ENCODE measurements at regions not wholly inside any gene's neighbourhood (a gene's known extent, or its start where the extent isn't known, plus 50 kb on each side); places are given as distances from the start of the nearest gene placed in this dataset.

DNA sequence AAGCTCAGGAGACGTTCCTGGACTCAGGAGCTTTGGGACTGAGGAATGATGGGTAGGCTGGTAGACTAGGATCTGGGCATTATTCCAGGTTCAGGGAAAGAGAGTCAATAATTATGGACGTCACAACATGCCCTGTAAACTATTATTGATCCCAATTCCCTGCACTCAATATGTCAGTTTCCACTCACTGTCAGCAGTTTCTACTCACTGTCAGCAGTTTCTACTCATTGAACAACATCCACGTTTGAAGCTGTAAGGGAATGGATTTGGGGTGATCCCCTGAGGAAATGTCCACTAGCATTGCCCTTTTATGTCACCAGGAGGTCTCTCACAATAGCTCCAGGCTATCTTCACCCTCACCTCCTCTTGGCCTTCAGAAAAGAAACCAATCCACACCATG is 1268.6 kb downstream of the TYW1 start:
- DNase-seq: no peak

DNA sequence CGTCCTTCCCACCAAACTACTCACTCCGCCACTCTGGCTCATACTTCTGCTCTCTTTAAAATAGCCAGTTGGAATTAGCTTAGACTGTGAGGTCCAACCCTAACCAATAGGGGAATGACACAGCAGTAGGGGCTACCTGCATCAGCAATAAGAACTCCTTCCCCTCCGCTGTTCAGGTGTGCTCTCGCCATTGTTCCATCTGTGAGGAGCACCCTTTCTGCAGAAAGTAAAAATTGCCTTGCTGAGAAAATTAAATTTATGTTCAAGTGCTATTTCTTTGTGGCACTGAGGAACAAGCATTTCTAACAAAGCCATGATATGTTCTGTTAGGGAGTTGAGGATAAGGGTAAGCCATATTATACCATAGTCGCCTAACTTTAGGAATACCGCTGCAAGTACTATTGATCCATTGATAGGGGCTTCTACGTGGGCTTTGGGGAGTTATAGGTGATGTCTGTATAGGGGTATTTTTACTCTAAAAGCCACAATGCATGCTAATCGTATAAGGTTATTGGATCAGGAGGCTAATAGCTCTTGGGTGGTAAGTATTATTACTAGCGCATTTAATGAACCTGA is 1269.5 kb downstream of the TYW1 start:
- DNase-seq: no peak

DNA sequence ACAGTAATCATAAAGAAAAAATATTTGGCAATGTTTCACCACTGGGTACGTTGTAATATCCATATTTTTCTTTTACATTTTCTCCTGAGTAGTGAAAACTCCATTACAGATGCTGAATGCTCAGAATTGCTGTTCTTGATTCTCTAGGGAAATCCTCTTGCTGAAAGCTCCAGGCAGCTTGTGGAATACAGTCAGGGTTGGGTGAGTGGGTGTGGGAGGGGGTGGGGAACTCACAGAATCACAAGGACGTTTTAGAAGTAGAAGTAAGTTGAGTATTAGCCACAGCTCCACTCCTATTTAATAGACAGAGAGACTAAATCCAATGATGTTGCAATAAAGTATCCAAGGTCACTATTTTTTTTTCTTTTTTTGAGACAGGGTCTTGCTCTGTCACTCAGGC is 1270.9 kb downstream of the TYW1 start:
- DNase-seq: no peak

DNA sequence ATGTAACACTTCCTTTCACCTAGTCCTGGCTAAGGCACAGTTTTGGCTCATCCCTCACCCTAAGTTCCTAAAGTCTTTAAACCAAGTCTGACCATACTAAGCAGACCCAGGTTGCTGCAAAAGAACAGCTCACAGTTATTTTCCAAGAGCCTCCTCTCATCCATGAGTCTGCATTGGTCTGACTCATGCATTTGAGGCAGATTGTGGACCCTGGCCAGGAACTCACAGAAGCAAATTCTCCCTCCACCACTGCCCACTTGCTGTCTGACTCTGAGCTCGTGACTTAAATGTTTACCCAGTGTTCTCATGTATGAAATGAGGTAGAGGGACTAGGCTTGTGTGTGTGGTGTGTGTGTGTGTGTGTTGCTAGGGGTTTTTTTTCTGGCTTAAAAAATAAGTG is 1272.8 kb downstream of the TYW1 start:
- DNase-seq: no peak

DNA sequence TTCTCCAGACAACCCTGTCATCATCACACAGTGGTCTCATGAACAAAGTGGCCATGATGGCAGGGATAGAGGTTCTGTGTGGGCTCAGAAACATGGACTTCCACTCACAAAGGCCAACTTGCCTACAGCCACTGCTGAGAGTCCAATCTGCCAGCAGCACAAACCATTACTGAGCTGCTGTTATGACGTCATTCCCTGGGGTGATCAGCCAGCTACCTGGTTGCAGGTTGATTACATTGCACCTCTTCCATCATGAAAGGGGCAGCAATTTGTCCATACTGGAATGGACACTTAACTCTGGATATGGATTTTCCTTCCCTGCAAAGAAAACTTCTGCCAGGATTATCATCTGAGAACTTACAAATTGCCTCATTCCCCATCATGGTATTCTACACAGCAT is 1275.9 kb downstream of the TYW1 start:
- DNase-seq: no peak

DNA sequence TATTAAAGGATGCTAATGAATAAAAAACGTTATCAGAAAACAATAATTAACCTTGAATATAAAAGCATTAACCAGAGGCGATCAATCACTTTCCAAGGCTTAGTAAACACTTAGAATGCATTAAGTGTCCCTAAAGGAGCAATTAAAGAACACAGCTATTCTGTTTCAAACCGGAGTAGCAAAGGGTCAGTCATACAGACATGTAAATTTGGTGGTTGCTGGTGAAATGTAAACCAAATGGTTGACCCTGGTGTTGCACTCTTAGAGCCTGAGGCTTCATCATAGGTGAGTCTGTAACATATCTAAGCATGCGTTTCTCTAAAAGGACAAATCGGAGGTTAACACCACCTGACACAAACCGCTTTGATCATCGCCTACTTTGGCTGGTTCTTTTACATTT is 1280.1 kb downstream of the TYW1 start:
- DNase-seq: peak; percentile 49

DNA sequence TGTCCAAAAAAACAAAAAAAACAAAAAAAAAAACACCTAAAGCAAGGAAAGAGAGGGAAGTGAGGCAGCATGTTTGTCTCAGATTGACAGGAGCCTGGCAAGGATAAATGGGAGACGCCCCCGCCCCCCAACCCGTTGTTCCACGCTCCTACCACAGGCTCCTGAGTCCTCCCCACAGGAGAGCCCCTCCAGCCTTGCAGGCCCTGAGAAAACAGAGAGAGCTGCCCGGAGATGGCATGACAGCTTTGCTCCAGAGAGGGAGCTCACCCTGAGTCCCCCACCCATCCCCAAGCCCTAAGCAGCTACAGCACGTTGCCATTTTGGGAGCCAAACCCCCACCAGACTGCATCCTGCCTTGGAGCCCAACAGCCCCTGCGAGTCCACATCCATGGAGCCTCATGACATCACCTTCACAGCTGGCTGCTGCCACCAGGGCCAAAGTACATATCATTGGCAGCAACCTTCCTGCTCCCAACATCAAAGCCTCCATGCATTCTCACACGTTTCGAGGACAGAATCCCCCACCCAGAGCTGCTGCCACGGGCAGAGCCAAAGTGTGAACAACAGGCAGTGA is 1283.3 kb downstream of the TYW1 start:
- DNase-seq: no peak

DNA sequence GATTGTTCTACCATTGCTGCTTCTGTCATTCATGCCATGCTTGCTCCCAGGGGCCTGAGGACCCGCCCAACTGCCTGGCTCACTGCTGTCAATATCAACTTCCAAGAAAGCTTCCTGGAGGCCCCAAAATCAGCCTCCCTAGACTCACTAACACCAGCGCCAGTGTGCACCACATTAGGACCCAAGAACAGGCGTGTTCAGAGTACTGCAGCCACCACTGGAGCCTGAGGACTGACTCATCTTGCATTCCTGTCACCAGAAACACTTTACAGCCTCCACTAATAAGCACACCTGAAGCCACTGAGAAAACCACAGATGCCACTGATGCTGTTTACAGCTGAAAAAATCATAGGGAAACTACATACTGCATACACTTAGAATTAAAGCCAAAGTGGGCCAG is 1284.3 kb downstream of the TYW1 start:
- no peak for DNase-seq

DNA sequence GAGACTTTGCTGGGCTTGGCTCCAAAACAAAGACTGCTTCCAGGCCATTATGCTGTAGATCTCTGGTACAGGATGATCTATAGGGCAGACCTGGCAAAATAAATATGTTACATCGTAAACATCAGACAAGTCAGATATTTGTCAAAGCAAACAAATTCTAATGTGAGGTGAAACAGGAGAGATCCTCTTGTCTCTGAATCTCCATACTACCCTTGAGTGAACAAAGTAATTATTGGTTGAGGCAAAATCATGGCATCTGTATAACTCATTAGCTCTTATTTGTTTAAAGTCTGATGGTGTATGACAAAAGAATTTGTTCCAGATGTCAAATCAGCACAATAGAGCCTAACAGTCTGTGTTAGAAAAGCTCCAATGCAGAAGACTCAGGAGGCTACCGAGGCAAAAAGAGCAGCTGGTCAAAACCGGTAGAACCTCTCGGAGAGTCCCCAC is 1291.5 kb downstream of the TYW1 start:
- peak; percentile 34 for DNase-seq

DNA sequence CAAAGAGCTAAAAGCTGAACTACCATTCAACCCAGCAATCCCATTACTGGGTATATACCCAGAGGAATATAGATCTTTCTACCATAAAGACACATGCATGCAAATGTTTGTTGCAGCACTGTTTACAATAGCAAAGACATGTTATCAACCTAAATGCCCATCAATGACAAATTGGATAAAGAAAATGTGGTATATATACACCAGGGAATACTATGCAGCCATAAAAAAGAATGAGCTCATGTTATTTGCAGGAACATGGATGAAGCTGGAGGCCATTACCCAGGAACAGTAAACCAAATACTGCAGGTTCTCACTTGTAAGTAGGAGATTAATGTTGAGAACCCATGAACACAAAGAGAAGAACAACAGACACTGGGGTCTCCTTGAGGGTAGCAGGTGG is 1295.1 kb downstream of the TYW1 start:
- DNase-seq: no peak

DNA sequence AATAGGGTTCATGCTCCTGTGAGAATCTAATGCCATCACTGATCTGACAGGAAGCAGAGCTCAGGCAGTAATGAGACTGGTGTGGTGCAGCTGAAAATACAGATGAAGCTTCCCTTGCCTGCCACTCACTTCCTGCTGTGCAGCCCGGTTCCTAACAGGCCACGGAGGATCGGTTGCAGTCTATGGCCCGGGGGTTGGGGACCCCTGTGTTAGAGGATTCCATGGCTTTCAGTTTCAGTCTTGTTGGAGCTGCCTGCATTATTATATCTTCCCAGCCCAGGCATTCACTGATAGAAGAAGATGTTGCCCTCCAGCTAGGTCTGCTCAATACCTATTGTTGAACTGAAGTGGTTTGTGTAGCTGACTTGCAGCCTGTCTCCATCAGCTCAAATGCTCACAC is 1298.8 kb downstream of the TYW1 start:
- DNase-seq: peak; percentile 8

DNA sequence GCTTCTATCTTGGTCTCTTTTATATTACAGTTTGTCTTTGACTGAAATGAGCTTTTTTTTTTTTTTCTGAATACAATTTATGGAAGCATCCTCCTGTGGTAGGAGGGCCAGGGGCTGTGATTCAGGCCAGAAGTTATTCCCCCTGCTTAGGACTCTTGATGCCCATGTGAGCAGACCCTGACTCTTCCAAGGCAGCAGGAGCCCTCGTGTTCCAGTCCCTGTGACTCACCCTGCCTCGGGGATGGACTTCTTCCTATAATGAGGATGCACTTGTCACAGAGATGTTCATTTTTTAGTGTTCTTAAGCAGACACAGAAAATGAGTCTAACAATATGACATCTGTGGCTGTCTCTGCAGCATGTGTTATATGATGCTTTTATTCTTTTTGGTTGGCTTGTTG is 1293.7 kb upstream of the AUTS2 start:
- no peak for DNase-seq

DNA sequence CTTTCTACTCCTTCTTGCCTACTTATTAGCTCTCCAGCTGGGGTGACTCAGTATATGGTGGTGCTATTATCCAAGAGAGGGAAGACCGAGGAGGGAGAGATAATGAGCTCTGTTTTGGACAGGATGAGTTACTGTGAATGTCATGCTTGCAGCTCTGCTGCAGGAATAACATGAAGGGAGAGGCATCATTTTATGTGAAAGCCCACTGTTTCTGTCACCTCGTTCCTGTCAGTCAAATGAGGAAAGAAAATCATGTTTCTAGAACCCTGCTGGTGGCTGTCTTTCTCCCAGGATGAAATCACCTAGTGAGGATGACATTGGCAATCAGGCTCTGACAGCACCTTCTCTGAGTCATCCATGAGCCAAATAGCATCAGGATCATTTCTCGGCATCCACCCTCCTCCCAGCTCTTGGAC is 1291.6 kb upstream of the AUTS2 start:
- no peak for DNase-seq

DNA sequence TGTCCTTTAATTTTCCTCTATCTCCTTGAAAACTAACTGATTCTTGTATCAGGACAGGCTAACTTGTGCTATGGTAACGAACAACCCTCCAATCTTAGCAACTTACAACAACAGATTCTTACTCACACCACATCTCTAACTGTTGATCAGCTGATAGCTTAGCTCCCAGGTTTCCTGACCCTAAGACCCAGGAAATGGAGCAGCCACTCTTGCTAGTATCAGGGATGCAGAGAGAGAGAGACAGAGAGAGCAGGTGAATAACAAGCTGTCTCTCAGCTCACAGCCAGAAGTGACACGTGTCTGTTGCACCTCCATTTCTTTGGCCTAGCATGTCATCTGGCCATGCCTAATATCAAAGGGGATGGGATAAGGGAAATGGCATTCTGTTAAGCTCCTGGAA is 1289.0 kb upstream of the AUTS2 start:
- DNase-seq: no peak

DNA sequence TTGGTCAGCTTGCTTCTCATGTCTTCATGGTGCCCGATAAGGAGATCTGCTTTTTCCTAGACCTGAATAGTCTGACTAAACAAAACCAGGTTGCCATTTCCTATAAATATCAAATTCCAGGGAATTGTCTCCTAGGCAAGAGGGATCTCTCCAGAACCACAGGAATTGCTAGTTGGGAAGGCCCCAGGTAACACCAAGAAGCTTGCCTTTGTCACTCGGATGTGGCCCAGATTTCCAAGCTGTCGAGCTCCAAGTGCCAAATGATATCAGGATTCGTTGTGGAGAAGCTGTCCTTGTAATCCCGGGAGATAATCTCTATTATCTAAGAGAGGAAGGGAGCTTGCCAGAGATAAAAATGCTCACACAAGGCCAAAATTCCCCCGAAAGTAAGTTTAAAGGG is 1288.5 kb upstream of the AUTS2 start:
- DNase-seq: no peak

DNA sequence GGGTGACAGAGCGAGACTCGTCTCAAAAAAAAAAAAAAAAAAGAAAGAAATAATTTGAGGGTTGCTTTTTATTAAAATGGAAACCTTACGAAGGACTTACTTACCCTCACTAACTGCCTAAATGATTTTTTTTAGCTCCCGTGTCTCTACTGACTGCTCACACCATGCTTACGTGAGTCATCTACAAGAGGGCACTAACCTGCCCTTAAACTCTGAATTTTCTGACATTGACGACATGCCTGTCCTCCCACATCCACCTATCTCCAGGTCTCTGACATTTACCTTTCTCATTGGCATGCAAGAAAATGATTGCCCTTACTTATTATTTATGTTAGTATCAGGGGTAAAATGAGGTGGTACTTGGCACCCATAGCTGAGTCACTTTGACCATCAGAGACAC is 1286.3 kb upstream of the AUTS2 start:
- no peak for DNase-seq

DNA sequence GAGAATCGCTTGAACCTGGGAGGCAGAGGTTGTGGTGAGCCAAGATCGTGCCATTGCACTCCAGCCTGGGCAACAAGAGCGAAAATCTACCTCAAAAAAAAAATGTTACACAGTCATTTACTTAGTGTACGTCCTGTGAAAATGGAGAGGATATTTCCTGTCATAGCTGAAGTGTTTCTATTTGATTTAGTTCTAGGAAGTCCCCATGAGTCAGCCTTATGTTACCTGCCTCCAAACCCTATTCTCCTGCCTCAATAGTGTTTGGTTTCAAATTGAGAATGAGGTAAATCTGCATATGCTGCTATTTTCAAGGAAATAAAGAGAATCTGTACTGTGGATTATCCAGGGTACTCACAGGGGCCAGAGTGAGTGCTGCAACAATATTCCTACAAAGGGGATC is 1284.5 kb upstream of the AUTS2 start:
- no peak for DNase-seq

DNA sequence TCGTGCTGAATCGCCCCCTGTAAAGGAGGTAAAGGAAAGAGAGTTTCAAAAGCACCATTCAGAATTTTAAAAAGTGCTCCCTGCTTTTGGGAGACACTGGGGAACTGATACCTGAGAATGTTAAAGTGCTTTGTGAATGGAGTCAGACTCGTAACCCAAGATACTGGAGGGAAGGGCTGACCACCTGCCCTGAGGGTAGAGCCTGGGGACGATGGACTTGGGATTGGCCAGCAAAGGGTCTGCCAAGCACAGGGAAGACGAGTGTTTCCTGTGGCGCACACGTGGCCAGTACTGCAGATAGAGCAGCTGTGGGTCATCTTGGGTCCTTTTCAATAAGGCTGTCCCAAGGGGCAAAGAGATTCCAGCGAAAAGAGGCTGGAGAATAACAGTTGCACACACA is 1284.1 kb upstream of the AUTS2 start:
- DNase-seq: peak; percentile 28

DNA sequence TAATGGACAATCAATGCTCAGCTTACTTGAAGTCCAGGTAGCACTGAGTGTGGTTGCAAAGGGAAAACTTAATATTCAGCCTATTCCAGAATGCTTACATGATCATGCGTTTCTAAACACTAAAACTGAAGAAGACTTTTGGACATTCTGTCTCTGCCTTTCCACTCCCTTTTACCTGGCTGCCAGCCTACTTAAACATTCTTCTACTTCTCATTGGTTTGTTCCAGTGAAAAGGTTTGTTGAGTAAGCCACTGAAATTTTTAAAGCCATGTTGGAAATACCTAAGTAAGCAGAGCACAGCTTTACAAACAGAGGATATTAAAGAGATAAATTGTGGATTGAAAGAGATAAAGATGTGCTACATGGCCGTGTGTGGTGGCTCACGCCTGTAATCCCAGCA is 1280.8 kb upstream of the AUTS2 start:
- no peak for DNase-seq

DNA sequence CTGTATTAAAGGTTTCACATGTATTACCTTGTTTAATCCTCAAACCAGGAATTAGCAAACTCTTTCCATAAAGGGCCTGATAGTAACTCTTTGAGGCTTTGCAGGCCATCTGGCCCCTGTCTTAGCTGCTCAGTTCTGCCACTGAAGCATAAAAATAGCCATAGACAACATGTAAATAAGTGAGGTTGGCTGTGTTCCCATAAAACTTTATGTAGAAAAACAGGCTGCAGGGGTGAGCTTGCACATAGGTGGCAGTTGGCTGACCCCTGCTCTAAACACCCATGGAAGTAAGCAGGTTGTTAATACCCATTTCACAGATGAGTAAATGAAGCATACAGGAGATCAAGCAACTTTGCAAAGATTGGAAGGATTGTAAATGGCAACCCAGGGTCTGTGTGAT is 1279.2 kb upstream of the AUTS2 start:
- no peak for DNase-seq

DNA sequence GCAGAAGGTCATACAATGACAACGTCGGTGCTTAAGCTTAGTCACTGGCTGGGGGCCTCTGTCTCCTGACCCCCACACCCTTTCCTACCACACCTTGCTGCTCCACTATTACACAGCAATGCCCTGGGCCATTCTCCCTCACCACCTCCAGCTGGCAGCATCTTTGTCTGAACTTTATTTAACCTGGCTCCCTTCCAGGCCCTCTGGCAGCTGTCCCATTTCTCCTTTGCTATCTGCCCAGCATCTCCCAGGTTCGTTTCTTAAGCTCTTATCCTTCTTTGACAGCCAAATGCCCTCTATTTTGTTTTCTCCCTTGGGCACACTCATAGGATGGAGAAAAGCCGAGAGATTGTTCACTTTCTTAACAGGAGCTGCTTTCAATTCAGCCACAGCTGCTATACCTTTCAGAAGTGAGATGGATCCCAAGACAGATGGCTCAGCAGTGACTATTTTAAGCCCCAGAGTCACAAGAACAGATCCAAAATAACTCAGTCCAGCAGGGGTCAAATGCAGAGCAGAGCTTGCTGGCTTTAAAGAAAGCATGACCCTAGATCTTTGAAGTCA is 1277.1 kb upstream of the AUTS2 start:
- peak; percentile 96 for DNase-seq

DNA sequence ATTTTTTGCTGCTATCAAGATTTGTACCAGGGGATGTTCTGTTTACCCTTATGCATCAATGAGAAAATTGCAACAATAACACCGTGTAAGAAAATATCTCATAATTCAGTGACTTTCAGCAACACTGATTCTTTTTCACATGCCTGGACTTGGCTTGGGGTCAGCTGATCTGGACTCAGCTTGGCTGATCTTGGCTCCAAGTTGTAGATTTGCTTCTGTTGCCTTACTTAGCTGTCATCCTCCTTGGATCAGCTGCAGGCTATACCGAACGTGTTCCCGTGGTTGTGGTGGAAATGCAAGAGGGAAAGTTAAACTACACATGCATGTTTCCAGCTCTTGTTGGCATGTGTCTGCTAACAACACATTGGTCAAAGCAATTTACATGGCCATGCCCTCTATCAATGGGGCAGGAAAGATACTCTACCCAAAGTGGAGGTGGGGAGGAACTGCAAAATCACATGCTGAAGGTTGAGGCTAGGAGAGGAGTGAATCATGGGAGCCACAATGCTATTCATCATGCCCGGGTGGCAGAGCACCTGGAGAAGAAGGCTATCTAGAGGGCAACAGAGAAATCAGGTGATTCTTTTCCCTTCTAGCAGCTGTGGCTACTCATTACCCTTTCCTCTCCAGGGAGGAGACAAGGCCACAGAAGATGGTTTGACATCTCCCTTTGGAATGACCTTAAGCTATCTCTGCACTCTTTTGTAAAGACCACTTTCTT is 1276.3 kb upstream of the AUTS2 start:
- DNase-seq: peak; percentile 21

DNA sequence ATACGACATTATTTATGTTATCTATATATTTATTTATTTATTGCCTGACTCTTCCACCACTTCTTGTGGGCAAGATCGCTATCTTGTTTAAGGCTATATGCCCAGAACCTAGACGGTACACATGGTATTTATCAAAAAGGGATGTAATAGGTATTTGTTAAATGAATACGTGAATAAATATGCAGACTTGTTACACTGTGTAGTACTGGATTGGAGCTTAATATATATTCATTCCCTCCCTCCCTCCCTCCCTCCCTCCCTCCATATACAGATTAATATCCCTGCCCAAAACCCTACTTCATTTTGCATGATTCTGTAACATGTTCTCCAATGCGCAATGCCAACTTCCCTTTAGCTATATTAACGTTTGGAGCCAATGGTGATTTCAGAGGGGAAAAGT is 1273.7 kb upstream of the AUTS2 start:
- no peak for DNase-seq

DNA sequence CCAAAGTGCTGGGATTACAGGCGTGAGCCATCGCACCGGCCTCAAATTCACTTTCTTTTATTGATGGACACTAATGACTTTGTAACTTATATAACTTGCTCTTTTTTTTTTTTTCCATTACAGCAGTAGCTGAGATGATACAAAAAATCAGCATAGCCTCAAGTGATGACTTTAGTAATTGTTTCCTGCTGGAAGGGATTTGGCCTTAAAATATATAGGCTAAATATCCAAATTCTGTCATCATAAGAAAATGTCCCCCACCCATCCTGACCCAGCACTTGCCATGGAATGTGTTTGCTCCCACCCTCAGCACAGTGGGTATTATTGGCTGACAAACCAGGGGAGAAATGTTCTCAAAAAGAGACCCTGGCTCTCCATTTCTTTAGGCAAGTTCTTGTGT is 1264.1 kb upstream of the AUTS2 start:
- no peak for DNase-seq

Data from NCI-H146 (cell line).